Activated CD8-positive, alpha-beta T cell treated with anti-CD3 and anti-CD28 coated beads for 36 hours (primary cell): ENCODE measurements at regions not wholly inside any gene's neighbourhood (a gene's known extent, or its start where the extent isn't known, plus 50 kb on each side); places are given as distances from the start of the nearest gene placed in this dataset.

Source experiments
- ATAC-seq: fragments of 200-7000 bp; cut with Tn5 transposase; one replicate; pipeline ENCODE4 v1.10.0; 2021; ENCODE audit warnings: mild to moderate bottlenecking, moderate library complexity
- CTCF ChIA-PET: fragments of 350-600 bp; sonication (Branson Sonifier 250); formaldehyde crosslinking; loops from one replicate; lab custom pipeline; 2021; ENCODE audit warnings: antibody characterized with exemption; lab: Charles Lee
- POLR2A ChIA-PET: fragments of 350-600 bp; sonication (Branson Sonifier 250); formaldehyde crosslinking; loops from one replicate; lab custom pipeline; 2021; ENCODE audit warnings: antibody characterized with exemption; lab: Charles Lee
- DNase-seq: peaks from one replicate; pipeline ENCODE4 v3.0.0-alpha.2; 2020
- H3K27ac Mint-ChIP-seq: one replicate; pipeline ENCODE4 v1.8.0; 2021; ENCODE audit warnings: mild to moderate bottlenecking, mixed read lengths
- H3K27me3 Mint-ChIP-seq: one replicate; pipeline ENCODE4 v1.8.0; 2021; ENCODE audit warnings: mixed read lengths
- H3K36me3 Mint-ChIP-seq: one replicate; pipeline ENCODE4 v1.8.0; 2021; ENCODE audit warnings: low read depth, mixed read lengths
- H3K4me1 Mint-ChIP-seq: one replicate; pipeline ENCODE4 v1.8.0; 2021; ENCODE audit warnings: low read depth, mixed read lengths
- H3K4me3 Mint-ChIP-seq: one replicate; pipeline ENCODE4 v1.8.0; 2021; ENCODE audit warnings: mild to moderate bottlenecking, moderate library complexity, mixed read lengths
- H3K9me3 Mint-ChIP-seq: one replicate; pipeline ENCODE4 v1.8.0; 2021; ENCODE audit warnings: mixed read lengths
- intact Hi-C: fragments of 100-400 bp; cut with micrococcal nuclease; formaldehyde crosslinking; loops from one replicate; pipeline ENCODE4 v1.10.0; 2022
- TF ChIP-seq, protein P1 (sequence below): fragments of 200-600 bp; IDR thresholded peaks from one replicate; pipeline ENCODE4 v1.8.0; 2022; ENCODE audit warnings: antibody characterized with exemption, mild to moderate bottlenecking

DNA sequence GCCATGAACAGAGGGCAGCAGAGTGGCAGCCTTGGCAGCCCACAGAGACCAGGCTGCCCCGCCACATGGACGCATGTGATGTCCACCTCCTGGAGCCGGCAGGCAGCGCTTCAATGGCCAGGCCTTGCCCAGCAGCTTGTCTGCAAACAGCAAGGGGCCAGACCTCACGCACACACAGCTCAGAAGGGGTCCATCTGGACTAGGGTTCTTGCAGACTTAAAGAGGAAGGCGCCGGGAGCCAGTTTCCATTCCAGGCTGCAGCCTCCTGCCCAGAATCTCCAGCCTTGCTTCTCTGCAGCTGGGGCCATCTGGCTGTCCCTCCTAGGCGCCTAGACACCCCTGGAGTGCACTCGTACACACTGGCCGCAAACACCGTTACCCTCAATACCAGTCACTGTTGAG is 91.9 kb upstream of the TMEM45B start:
- H3K4me3 Mint-ChIP-seq = no peak overlapping the region
- POLR2A ChIA-PET = no interaction called here
- H3K27me3 Mint-ChIP-seq = no peaks in the 10 kb centered on the region
- H3K36me3 Mint-ChIP-seq = no peaks in the 10 kb centered on the region
- H3K9me3 Mint-ChIP-seq = no peaks in the 10 kb centered on the region
- DNase-seq = no peak
- intact Hi-C loops = no loop called here
- H3K27ac Mint-ChIP-seq = no peak overlapping the region
- ATAC-seq = no peak
- TF ChIP-seq, protein P1, sequence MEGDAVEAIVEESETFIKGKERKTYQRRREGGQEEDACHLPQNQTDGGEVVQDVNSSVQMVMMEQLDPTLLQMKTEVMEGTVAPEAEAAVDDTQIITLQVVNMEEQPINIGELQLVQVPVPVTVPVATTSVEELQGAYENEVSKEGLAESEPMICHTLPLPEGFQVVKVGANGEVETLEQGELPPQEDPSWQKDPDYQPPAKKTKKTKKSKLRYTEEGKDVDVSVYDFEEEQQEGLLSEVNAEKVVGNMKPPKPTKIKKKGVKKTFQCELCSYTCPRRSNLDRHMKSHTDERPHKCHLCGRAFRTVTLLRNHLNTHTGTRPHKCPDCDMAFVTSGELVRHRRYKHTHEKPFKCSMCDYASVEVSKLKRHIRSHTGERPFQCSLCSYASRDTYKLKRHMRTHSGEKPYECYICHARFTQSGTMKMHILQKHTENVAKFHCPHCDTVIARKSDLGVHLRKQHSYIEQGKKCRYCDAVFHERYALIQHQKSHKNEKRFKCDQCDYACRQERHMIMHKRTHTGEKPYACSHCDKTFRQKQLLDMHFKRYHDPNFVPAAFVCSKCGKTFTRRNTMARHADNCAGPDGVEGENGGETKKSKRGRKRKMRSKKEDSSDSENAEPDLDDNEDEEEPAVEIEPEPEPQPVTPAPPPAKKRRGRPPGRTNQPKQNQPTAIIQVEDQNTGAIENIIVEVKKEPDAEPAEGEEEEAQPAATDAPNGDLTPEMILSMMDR = no peak
- H3K4me1 Mint-ChIP-seq = no peaks in the 10 kb centered on the region
- CTCF ChIA-PET = no interaction called here

DNA sequence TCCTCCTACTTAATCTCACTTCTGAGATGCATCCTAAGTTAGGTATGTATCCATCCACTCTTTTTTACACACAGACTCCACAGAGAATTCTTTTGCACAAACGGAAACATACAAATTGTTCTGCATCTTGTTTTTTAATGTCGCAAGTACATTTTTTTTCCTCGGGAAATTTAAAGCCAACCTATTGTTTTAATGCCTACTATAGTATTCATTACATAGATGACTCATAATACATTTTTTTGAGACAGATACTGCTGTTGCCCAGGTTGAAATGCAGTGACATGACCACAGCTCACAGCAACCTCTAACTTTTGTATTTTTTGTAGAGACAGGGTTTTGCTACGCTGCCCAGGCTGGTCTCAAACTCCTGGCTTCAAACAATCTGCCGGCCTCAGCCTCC is 90.8 kb upstream of the TMEM45B start:
- TF ChIP-seq, protein P1 = no peak
- Mint-ChIP-seq H3K9me3 (no peaks in the 10 kb centered on the region), H3K4me1 (no peaks in the 10 kb centered on the region), H3K27me3 (no peaks in the 10 kb centered on the region), H3K4me3 (no peak overlapping the region), H3K36me3 (no peaks in the 10 kb centered on the region), H3K27ac (no peak overlapping the region)
- ChIA-PET CTCF (no interaction called here), POLR2A (no interaction called here)
- DNase-seq (no peak), ATAC-seq (no peak)
- intact Hi-C loops = no loop called here

DNA sequence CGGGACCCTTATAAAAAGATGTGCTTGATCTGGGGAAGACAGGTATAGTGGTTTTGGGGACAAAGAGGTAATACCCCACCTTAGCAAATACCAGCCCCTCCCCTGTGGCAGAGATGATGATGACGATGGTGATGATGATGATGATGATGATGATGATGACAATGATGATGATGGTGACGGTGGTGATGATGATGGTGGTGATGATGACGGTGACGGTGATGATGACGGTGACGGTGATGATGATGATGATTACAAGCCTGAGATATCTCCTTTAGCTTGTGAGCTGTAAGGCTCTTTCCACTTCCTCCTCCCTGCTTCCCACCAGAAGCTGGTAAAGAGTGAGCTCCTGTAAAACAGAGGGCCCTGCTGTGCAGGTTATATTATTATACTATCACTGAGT is 89.5 kb upstream of the TMEM45B start:
- Mint-ChIP-seq H3K27me3 (peaks cover 3% of the 10 kb centered on the region), H3K36me3 (no peaks in the 10 kb centered on the region), H3K4me3 (no peak overlapping the region), H3K9me3 (no peaks in the 10 kb centered on the region), H3K27ac (no peak overlapping the region), H3K4me1 (no peaks in the 10 kb centered on the region)
- intact Hi-C loops = no loop called here
- TF ChIP-seq, protein P1 = no peak
- ChIA-PET POLR2A (no interaction called here), CTCF (interaction anchor here (1.2 kb wide), 1 partner anchor 25 kb away, joined by 3 read pairs; no protein-coding TSS in a partner anchor)
- ATAC-seq (no peak), DNase-seq (no peak)

DNA sequence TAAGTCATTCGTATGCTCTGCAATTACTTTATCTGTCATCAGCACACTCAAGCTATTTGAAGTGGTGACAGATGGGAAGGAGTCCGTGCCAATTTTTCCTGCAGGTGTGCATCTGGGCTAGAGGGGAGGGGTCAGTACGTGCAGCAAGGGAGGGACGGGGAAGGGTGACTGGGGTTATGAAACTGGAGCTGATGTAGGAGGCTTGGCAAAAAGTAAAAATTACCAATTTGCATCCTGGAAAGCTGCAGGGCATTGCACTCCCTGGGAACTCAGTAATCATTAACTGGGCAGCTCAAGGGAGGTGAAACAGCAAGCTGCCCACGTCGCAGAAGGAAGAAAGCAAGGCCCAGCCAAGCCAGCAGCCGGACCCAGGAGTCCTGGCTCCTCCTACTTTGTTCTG is 87.1 kb upstream of the TMEM45B start:
- Mint-ChIP-seq H3K36me3 (no peaks in the 10 kb centered on the region), H3K27me3 (peaks cover 3% of the 10 kb centered on the region), H3K4me1 (no peaks in the 10 kb centered on the region), H3K9me3 (no peaks in the 10 kb centered on the region), H3K27ac (no peak overlapping the region), H3K4me3 (no peak overlapping the region)
- DNase-seq = no peak
- no peak for ATAC-seq
- ChIA-PET CTCF (interaction anchor here (0.9 kb wide), 1 partner anchor 33 kb away, joined by 3 read pairs; no protein-coding TSS in a partner anchor), POLR2A (no interaction called here)
- TF ChIP-seq, protein P1 = no peak
- intact Hi-C loops = no loop called here

DNA sequence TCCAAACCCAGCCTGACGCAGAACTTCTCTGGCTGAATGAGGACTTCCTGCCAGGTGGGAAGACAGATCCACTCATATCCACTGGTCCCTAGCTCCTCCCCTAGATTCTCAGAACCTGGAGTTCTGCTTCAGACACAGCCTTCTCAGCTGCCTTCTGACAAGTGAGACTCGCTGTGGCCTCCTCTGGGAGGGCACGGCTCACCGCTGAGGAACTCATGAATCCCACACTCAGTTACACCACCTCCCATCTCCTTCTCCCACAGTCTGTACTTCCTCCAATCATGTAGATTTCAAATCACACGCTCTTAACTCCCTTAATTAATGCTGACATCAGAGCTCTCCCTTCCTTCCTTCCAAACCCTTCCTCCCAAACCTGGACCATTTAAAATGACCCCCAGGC is 86.4 kb upstream of the TMEM45B start:
- Mint-ChIP-seq H3K27ac (no peak overlapping the region), H3K9me3 (no peaks in the 10 kb centered on the region), H3K4me3 (no peak overlapping the region), H3K27me3 (peaks cover 3% of the 10 kb centered on the region), H3K4me1 (no peaks in the 10 kb centered on the region), H3K36me3 (no peaks in the 10 kb centered on the region)
- TF ChIP-seq, protein P1 = no peak
- ChIA-PET CTCF (interaction anchor here (0.5 to 0.9 kb wide), 3 partner anchors 18 to 253 kb away, joined by 3 read pairs; no protein-coding TSS in a partner anchor), POLR2A (no interaction called here)
- intact Hi-C loops = no loop called here
- no peak for DNase-seq
- ATAC-seq = no peak
